Caco-2 (cell line): ENCODE measurements at regions not wholly inside any gene's neighbourhood (a gene's known extent, or its start where the extent isn't known, plus 50 kb on each side); places are given as distances from the start of the nearest gene placed in this dataset.

Source experiments
- BruUV-seq: library from RNA; stranded (reverse); fragments of 400-500 nt; replicated peaks from 2 replicates; lab custom pipeline; 2021; lab: Mats Ljungman, UMichigan
- CTCF ChIA-PET: fragments of 300-600 bp; sonication (Branson Sonifier 250); formaldehyde crosslinking; loops from one replicate; lab custom pipeline; 2022; ENCODE audit warnings: antibody characterized with exemption; lab: Charles Lee
- POLR2A ChIA-PET: fragments of 300-600 bp; sonication (Branson Sonifier 250); formaldehyde crosslinking; loops from one replicate; lab custom pipeline; 2022; ENCODE audit warnings: antibody characterized with exemption; lab: Charles Lee
- DNase-seq, 2 experiments: peaks; one replicate each; pipeline versions ENCODE4 v3.0.0 to v3.0.0-alpha.2; 2020 to 2022
- H3K27me3 ChIP-seq: replicated peaks from 2 replicates; pipeline ENCODE4 v1.6.0; 2011; ENCODE audit warnings: low read length; ENCODE audit not compliant: control insufficient read depth, insufficient read depth
- H3K36me3 ChIP-seq: 2 replicates; pipeline ENCODE4 v1.5.1; 2011; ENCODE audit warnings: low read length; ENCODE audit not compliant: control insufficient read depth, insufficient read depth
- H3K4me1 ChIP-seq: fragments of 250-450 bp; sonication (Bioruptor Pico); 2 replicates; pipeline ENCODE4 v1.5.1; 2020; ENCODE audit warnings: mild to moderate bottlenecking
- H3K4me3 ChIP-seq: 2 replicates; pipeline ENCODE4 v1.5.1; 2011; ENCODE audit warnings: low read depth, mild to moderate bottlenecking, control low read depth, low read length
- H3K9me3 ChIP-seq: fragments of 250-450 bp; sonication (Bioruptor Pico); 2 replicates; pipeline ENCODE4 v1.5.1; 2020; ENCODE audit warnings: mild to moderate bottlenecking, moderate library complexity
- H3K27ac Mint-ChIP-seq: one replicate; pipeline ENCODE4 v1.8.0; 2022; ENCODE audit warnings: mixed read lengths; ENCODE audit not compliant: unreplicated experiment
- H3K27me3 Mint-ChIP-seq: one replicate; pipeline ENCODE4 v1.8.0; 2022; ENCODE audit warnings: mixed read lengths; ENCODE audit not compliant: insufficient read depth, unreplicated experiment
- H3K36me3 Mint-ChIP-seq: one replicate; pipeline ENCODE4 v1.8.0; 2022; ENCODE audit warnings: mild to moderate bottlenecking, mixed read lengths; ENCODE audit not compliant: insufficient read depth, unreplicated experiment
- H3K4me1 Mint-ChIP-seq: one replicate; pipeline ENCODE4 v1.8.0; 2022; ENCODE audit warnings: low read depth, mixed read lengths; ENCODE audit not compliant: unreplicated experiment
- H3K4me3 Mint-ChIP-seq: one replicate; pipeline ENCODE4 v1.8.0; 2022; ENCODE audit warnings: mild to moderate bottlenecking, moderate library complexity, mixed read lengths; ENCODE audit not compliant: unreplicated experiment
- H3K9me3 Mint-ChIP-seq: one replicate; pipeline ENCODE4 v1.8.0; 2022; ENCODE audit warnings: mixed read lengths; ENCODE audit not compliant: unreplicated experiment
- intact Hi-C: fragments of 100-400 bp; cut with micrococcal nuclease; formaldehyde crosslinking; loops from one replicate; pipeline ENCODE4 v1.10.0; 2022; ENCODE audit not compliant: unreplicated experiment
- TF ChIP-seq, protein P1 (sequence below), 2 experiments: fragments of 200-600 bp in 1 of 2; IDR thresholded peaks; 1 replicate in 1 of 2; 2 replicates in 1 of 2; pipeline versions ENCODE4 v1.5.1 to v1.8.0; 2011 to 2022; ENCODE audit warnings: antibody characterized with exemption in 1 of 2, control low read depth in 1 of 2, inconsistent platforms in 1 of 2, low read depth in 1 of 2, low read length in 1 of 2, mild to moderate bottlenecking in 1 of 2, moderate library complexity in 1 of 2; ENCODE audit not compliant: insufficient read depth in 1 of 2, severe bottlenecking in 1 of 2, unreplicated experiment in 1 of 2

DNA sequence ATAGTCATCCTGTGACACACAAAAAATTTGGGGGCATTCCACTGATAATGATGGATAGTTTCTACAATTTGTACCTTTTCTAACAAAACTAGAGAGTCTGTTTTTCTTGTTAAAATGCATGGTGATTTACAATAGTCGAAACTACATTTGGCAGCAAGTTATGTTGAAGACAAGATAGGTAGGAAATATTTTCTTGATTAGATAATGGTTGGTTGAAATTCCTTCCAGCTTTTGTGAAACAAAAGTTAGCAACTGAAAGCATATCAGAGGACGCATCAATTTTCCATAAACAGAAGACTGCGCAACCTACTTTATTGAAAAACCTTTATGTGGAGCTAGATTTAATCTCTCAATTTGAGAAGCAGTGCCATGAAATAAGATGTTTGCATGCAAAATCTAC is 155.8 kb upstream of the GLI3 start:
- no peak for DNase-seq
- Mint-ChIP-seq H3K36me3 (no peaks in the 10 kb centered on the region), H3K27ac (no peak overlapping the region), H3K4me1 (no peaks in the 10 kb centered on the region), H3K4me3 (no peak overlapping the region), H3K9me3 (no peaks in the 10 kb centered on the region), H3K27me3 (peaks cover 4% of the 10 kb centered on the region)
- TF ChIP-seq, protein P1, sequence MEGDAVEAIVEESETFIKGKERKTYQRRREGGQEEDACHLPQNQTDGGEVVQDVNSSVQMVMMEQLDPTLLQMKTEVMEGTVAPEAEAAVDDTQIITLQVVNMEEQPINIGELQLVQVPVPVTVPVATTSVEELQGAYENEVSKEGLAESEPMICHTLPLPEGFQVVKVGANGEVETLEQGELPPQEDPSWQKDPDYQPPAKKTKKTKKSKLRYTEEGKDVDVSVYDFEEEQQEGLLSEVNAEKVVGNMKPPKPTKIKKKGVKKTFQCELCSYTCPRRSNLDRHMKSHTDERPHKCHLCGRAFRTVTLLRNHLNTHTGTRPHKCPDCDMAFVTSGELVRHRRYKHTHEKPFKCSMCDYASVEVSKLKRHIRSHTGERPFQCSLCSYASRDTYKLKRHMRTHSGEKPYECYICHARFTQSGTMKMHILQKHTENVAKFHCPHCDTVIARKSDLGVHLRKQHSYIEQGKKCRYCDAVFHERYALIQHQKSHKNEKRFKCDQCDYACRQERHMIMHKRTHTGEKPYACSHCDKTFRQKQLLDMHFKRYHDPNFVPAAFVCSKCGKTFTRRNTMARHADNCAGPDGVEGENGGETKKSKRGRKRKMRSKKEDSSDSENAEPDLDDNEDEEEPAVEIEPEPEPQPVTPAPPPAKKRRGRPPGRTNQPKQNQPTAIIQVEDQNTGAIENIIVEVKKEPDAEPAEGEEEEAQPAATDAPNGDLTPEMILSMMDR (IDR thresholded peaks at IDR 0.05; ENCODE audit: insufficient read depth in 1 of 2, low read depth in 1 of 2, low read length in 1 of 2, severe bottlenecking in 1 of 2, unreplicated experiment in 1 of 2), result no peak
- POLR2A ChIA-PET, result no interaction called here
- no peak overlapping the region for H3K4me3 ChIP-seq
- CTCF ChIA-PET, result no interaction called here
- H3K27me3 ChIP-seq, result no peaks in the 10 kb centered on the region
- H3K36me3 ChIP-seq, result no peaks in the 10 kb centered on the region
- no peaks in the 10 kb centered on the region for H3K4me1 ChIP-seq
- no TSS peak for BruUV-seq
- no peaks in the 10 kb centered on the region for H3K9me3 ChIP-seq
- intact Hi-C loops, result no loop called here

GRCh38 chr7:42389697-42390096 is 152.7 kb upstream of the GLI3 start:
- H3K4me1 Mint-ChIP-seq, result no peaks in the 10 kb centered on the region
- no peaks in the 10 kb centered on the region for H3K9me3 Mint-ChIP-seq
- peaks cover 4% of the 10 kb centered on the region for H3K27me3 Mint-ChIP-seq
- ChIA-PET POLR2A (no interaction called here), CTCF (no interaction called here)
- no peak overlapping the region for H3K4me3 ChIP-seq
- intact Hi-C loops, result no loop called here
- H3K27ac Mint-ChIP-seq, result no peak overlapping the region
- H3K4me1 ChIP-seq, result no peaks in the 10 kb centered on the region
- H3K27me3 ChIP-seq, result no peaks in the 10 kb centered on the region
- no peak for DNase-seq
- H3K36me3 ChIP-seq, result no peaks in the 10 kb centered on the region
- no peaks in the 10 kb centered on the region for H3K36me3 Mint-ChIP-seq
- H3K9me3 ChIP-seq, result no peaks in the 10 kb centered on the region
- no peak overlapping the region for H3K4me3 Mint-ChIP-seq
- no TSS peak for BruUV-seq
- TF ChIP-seq, protein P1 (IDR thresholded peaks at IDR 0.05; ENCODE audit: insufficient read depth in 1 of 2, low read depth in 1 of 2, low read length in 1 of 2, severe bottlenecking in 1 of 2, unreplicated experiment in 1 of 2), result no peak

- Mint-ChIP-seq H3K36me3 (no peaks in the 10 kb centered on the region), H3K27me3 (no peaks in the 10 kb centered on the region), H3K4me1 (no peaks in the 10 kb centered on the region), H3K9me3 (peaks cover 9% of the 10 kb centered on the region), H3K27ac (no peak overlapping the region), H3K4me3 (no peak overlapping the region)
- H3K36me3 ChIP-seq, result no peaks in the 10 kb centered on the region
- no peaks in the 10 kb centered on the region for H3K4me1 ChIP-seq
- H3K4me3 ChIP-seq, result no peak overlapping the region
- intact Hi-C loops, result no loop called here
- POLR2A ChIA-PET, result no interaction called here
- H3K9me3 ChIP-seq, result no peaks in the 10 kb centered on the region
- TF ChIP-seq, protein P1 (IDR thresholded peaks at IDR 0.05; ENCODE audit: insufficient read depth in 1 of 2, low read depth in 1 of 2, low read length in 1 of 2, severe bottlenecking in 1 of 2, unreplicated experiment in 1 of 2), result no peak
- BruUV-seq, result no TSS peak
- H3K27me3 ChIP-seq, result no peaks in the 10 kb centered on the region
- DNase-seq, result no peak
- CTCF ChIA-PET, result no interaction called here
Observed at GRCh38 chr7:42385912-42386311, 148.9 kb upstream of the GLI3 start.
